Central memory CD4-positive, alpha-beta T cell (primary cell): ENCODE measurements at regions not wholly inside any gene's neighbourhood (a gene's known extent, or its start where the extent isn't known, plus 50 kb on each side); places are given as distances from the start of the nearest gene placed in this dataset.

Experiments
- DNase-seq: peaks from one replicate; pipeline ENCODE4 v3.0.0; 2022

- DNase-seq, result no peak
Measured at GRCh38 chr2:239502430-239503186, 101.8 kb upstream of the HDAC4 start.

GRCh38 chr2:239500574-239501550, 100.0 kb upstream of the HDAC4 start:
- DNase-seq, result no peak

- DNase-seq, result no peak
Measured at GRCh38 chr2:239499726-239500573, 99.1 kb upstream of the HDAC4 start.

GRCh38 chr2:239498981-239499634, 98.3 kb upstream of the HDAC4 start:
- no peak for DNase-seq

DNA sequence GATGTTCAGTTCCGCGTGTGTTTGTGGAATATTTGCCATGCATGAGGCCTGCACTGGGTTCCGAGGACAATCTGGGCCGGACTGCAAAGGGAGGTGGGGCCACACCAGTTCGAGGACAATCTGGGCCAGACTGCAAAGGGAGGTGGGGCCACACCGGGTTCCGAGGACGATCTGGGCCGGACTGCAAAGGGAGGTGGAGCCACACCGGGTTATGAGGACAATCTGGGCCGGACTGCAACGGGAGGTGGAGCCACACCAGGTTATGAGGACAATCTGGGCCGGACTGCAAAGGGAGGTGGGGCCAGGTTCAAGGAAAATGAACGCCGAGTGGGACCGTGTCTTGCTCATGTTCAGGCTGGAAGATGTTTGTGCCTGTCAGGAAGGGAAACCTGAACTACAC, 97.8 kb upstream of the HDAC4 start:
- DNase-seq, result no peak

DNA sequence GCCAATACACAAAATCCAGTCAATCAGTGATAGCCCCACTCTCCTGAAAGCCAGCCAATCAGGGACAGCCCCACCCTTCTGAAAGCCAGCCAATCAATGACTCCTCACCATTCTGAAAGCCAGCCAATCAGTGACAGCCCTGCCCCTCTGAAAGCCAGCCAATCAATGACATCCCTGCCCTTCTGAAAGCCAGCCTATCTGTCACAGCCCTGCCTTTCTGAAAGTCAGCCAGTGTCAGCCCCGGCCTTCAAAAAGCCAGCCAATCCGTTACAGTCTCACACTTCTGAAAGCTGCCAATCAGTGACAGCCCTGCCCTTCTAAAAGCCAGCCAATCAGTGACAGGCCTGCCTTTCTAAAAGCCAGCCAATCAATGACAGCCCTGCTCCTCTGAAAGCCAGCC, 95.9 kb upstream of the HDAC4 start:
- no peak for DNase-seq

DNA sequence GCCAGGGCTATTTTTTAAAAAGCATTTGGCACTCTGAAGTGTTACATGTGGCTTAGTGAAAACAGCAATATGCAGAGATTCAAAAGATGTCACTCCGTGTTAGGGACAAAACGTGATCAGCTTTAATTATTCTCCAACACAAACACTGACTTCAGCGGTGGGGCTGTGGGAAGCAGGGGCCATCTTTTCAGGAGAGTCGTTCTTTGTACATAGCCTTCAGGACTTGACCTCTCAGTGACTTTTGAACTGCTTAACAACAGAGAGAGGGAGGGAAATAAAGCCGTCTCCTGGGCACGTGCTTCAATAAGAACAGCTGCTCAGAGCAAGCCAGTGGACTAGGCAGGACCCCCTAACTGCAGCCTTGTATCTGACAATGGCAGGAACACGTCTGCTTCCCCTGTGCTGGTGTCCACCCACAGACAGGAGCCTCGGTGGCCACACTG, 95.0 kb upstream of the HDAC4 start:
- DNase-seq, result no peak

DNA sequence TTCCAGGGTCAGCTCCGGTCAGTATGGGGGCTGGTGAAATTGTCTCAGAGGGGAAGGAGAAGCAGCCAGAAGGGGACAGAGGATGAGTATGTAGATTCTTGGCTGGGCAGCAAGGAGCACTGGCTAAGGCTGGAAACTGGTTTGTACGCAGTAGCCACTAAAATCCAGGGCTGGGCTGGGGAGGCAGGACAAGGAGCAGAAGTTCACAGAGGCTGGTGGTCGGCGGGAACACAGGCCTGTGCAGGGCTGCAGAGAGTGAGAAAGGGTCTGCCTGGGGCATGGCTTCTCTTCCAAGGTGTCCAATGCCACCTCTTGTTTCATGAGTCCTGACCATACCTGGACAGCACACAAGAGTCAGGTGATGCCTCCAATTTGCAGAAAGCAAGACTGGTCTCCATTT, 94.4 kb upstream of the HDAC4 start:
- DNase-seq, result no peak

DNA sequence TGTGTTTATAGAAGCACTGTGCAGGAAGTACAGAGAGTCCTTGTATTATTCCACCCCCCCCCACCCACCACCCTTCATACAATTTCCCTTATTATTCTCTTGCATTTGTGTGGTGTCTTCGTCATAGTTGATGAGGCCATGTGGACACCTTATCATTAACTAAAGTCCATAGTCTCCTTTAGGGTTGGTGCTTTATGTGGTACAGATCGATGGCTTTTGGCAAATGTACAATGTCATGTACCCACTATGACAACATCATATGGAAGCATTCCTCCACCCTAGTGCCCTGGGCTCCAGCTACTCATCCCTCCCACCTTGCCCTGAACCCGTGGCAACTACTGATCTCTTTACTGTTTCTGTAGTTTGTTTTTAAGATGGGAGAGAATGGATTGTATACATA, 93.8 kb upstream of the HDAC4 start:
- DNase-seq, result no peak

GRCh38 chr2:239489481-239489880, 88.7 kb upstream of the HDAC4 start:
- no peak for DNase-seq

- DNase-seq, result no peak
Measured at GRCh38 chr2:239488125-239488524, 87.3 kb upstream of the HDAC4 start.

DNA sequence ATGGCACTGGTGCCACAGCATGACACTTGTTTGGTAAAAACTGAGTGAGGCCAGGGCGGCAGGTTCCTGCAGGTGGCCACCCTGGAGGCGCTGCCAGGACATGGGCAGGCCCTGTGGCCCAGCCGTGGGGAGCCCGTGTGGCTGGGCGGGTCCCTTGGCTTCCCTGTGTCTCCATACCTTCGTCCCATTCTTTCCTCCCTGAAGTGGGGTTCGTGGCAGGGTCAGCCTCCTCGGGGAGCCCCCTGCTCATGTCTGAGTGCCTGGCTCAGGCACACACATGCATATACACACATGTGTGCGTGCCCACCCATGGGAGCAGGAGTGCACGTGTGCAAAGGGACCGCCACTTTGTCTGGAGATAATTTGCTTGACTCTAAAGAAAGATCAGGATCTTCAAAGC, 86.5 kb upstream of the HDAC4 start:
- DNase-seq, result no peak

DNA sequence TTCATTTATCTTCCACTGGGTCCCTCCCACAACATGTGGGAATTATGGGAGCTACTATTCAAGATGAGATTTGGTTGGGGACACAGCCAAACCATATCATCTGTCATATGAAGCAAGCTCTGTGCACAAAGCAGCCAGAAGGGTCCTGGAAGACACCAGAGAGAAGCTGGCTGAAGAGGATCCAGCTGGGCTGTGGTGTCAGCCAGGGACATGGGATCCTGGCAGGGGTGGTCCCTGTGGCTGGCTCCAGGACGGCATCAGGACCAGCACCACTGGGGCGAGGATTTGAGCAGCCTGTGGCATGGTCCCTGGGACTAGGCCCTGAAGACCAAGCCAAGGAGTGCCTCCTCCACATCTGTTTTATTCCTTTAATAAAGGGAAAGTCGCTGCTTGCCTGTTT, 84.8 kb upstream of the HDAC4 start:
- no peak for DNase-seq

GRCh38 chr2:239484571-239485355, 83.9 kb upstream of the HDAC4 start:
- DNase-seq, result no peak

DNA sequence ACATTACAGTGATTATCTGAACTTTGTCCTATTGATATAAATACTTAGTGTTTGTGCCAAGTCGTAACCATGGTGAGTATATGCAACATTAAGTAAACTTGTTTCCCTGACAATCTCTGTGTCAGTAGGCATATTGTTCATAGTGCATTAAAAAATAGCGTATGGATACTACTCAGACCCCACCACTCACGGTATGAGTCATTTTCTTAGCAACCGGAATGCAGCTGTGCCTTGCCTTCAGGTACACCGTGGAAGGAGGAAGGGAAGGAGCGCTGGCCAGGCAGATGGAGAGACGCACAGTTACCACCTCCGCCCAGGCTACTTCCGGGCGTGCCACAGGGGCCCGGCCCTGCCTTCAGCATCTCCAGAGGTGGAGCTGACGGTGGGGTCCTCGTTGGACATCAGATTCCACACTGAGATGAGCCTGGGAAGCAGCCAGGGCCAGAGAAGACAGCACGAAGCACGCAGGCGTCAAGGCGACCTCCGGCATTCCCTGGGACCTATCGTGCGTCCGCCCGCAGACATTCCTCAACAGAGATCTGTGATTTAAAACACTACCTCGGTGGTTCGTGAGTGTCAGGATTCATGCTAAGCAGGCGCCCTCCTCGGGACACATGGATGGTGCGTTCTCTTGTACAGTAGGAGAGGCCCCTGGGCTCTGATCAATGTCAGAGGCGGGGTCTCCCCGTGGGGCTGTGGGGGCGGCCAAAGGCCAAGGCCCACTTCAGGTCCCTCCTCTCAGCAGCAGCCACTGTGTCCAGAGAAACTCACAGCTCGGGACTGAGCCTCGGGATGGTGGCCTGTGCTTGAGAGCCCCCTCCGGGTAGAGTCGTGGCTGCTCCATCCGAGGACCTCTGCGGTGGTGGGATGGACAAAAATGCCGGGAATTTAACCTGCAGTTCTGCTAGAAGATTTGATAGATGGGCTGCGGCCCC, 82.2 kb upstream of the HDAC4 start:
- no peak for DNase-seq

DNA sequence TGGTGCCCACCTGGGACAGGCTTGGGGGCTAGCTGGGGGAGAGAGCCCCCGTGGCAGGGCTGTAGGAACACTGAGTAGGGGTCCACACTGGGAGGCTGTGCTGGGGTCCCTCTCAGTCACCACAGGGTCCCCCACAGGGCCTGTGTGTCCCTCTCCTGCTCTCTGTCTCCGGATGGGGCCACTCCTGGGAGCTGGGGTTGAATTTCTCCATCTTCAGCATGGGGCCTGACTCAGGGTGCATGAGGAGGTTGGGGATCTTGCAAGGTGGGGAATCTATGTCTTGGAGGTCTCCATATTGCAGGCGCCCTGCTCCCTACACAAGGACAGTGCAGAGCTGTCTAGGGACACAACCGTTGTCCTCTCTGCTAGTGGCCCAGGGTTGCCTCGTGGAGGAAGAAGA, 78.7 kb upstream of the HDAC4 start:
- no peak for DNase-seq

- no peak for DNase-seq
Measured at GRCh38 chr2:239477591-239477990, 76.8 kb upstream of the HDAC4 start.

GRCh38 chr2:239476757-239477585, 76.2 kb upstream of the HDAC4 start:
- no peak for DNase-seq

DNA sequence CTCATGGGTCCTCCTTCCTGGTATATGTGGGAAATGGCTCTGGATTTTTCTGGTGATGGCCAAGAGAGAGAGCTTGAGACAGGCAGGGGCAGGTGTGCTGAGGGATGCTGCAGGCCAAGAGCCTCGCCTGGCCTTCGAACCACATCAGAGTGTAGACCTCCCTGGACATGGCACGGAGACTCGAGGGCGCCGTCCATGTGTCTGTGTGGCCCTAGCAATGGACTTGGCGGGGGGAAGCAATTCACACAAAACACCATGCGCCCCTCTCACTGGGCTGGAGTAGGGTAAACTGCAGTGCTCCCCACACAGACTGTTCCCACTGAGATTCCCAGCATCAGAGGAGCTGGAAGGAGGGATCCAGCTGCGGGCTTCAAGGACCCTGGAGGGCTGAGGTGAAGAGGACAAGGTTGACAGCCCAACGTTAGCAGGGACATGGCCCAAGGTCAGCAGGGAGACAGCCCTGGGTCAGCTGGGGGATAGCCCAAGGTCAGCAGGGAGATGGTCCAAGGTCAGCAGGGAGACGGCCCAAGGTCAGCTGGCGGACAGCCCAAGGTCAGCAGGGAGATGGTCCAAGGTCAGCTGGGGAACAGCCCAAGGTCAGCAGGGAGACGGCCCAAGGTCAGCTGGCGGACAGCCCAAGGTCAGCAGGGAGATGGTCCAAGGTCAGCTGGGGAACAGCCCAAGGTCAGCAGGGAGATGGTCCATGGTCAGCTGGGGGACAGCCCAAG, 75.4 kb upstream of the HDAC4 start:
- DNase-seq, result no peak
